ENCODE measurements at regions not wholly inside any gene's neighbourhood (a gene's known extent, or its start where the extent isn't known, plus 50 kb on each side); places are given as distances from the start of the nearest gene placed in this dataset.

GRCh38 chr7:67450171-67450570 is 453.5 kb downstream of the TYW1 start:
- no peaks in the 10 kb centered on the region for H3K79me2 ChIP-seq (ENCODE audit: insufficient read depth, low read depth)
- no peak overlapping the region for H3K4me2 ChIP-seq
- H3K36me3 ChIP-seq (ENCODE audit: insufficient read depth): no peaks in the 10 kb centered on the region
- no peak overlapping the region for H2AFZ ChIP-seq (ENCODE audit: low read depth)
- no peaks in the 10 kb centered on the region for H4K20me1 ChIP-seq (ENCODE audit: insufficient read depth)
- H3K4me3 ChIP-seq (IDR thresholded peaks at IDR 0.05; ENCODE audit: insufficient read depth, low read depth, low read length): no peak overlapping the region
- no peaks in the 10 kb centered on the region for H3K27me3 ChIP-seq (ENCODE audit: insufficient read depth, low read depth)
- TF ChIP-seq CTCF (conservative IDR thresholded peaks at IDR 0.05; ENCODE audit: low read depth, low read length): no peak
- no peaks in the 10 kb centered on the region for H3K4me1 ChIP-seq (ENCODE audit: low read depth, poor library complexity, severe bottlenecking)
- H3K27ac ChIP-seq: no peak overlapping the region
- H3K9ac ChIP-seq: no peak overlapping the region

GRCh38 chr7:67451306-67451705 is 454.7 kb downstream of the TYW1 start:
- no peak for TF ChIP-seq CTCF (conservative IDR thresholded peaks at IDR 0.05; ENCODE audit: low read depth, low read length)
- no peak overlapping the region for H2AFZ ChIP-seq (ENCODE audit: low read depth)
- H4K20me1 ChIP-seq (ENCODE audit: insufficient read depth): no peaks in the 10 kb centered on the region
- H3K27ac ChIP-seq: no peak overlapping the region
- no peak overlapping the region for H3K4me3 ChIP-seq (IDR thresholded peaks at IDR 0.05; ENCODE audit: insufficient read depth, low read depth, low read length)
- no peaks in the 10 kb centered on the region for H3K79me2 ChIP-seq (ENCODE audit: insufficient read depth, low read depth)
- H3K9ac ChIP-seq: no peak overlapping the region
- H3K36me3 ChIP-seq (ENCODE audit: insufficient read depth): no peaks in the 10 kb centered on the region
- H3K4me2 ChIP-seq: no peak overlapping the region
- no peaks in the 10 kb centered on the region for H3K27me3 ChIP-seq (ENCODE audit: insufficient read depth, low read depth)
- no peaks in the 10 kb centered on the region for H3K4me1 ChIP-seq (ENCODE audit: low read depth, poor library complexity, severe bottlenecking)

GRCh38 chr7:67452516-67453026 is 455.9 kb downstream of the TYW1 start:
- no peaks in the 10 kb centered on the region for H3K79me2 ChIP-seq (ENCODE audit: insufficient read depth, low read depth)
- no peak overlapping the region for H2AFZ ChIP-seq (ENCODE audit: low read depth)
- no peaks in the 10 kb centered on the region for H4K20me1 ChIP-seq (ENCODE audit: insufficient read depth)
- H3K4me1 ChIP-seq (ENCODE audit: low read depth, poor library complexity, severe bottlenecking): no peaks in the 10 kb centered on the region
- H3K27ac ChIP-seq: no peak overlapping the region
- H3K4me2 ChIP-seq: no peak overlapping the region
- H3K27me3 ChIP-seq (ENCODE audit: insufficient read depth, low read depth): no peaks in the 10 kb centered on the region
- TF ChIP-seq CTCF (conservative IDR thresholded peaks at IDR 0.05; ENCODE audit: low read depth, low read length): no peak
- H3K36me3 ChIP-seq (ENCODE audit: insufficient read depth): no peaks in the 10 kb centered on the region
- H3K9ac ChIP-seq: no peak overlapping the region
- no peak overlapping the region for H3K4me3 ChIP-seq (IDR thresholded peaks at IDR 0.05; ENCODE audit: insufficient read depth, low read depth, low read length)

- H3K4me2 ChIP-seq: no peak overlapping the region
- no peaks in the 10 kb centered on the region for H3K27me3 ChIP-seq (ENCODE audit: insufficient read depth, low read depth)
- no peaks in the 10 kb centered on the region for H3K4me1 ChIP-seq (ENCODE audit: low read depth, poor library complexity, severe bottlenecking)
- no peak overlapping the region for H3K9ac ChIP-seq
- no peak overlapping the region for H2AFZ ChIP-seq (ENCODE audit: low read depth)
- no peaks in the 10 kb centered on the region for H4K20me1 ChIP-seq (ENCODE audit: insufficient read depth)
- H3K79me2 ChIP-seq (ENCODE audit: insufficient read depth, low read depth): no peaks in the 10 kb centered on the region
- H3K4me3 ChIP-seq (IDR thresholded peaks at IDR 0.05; ENCODE audit: insufficient read depth, low read depth, low read length): no peak overlapping the region
- H3K27ac ChIP-seq: no peak overlapping the region
- no peaks in the 10 kb centered on the region for H3K36me3 ChIP-seq (ENCODE audit: insufficient read depth)
- TF ChIP-seq CTCF (conservative IDR thresholded peaks at IDR 0.05; ENCODE audit: low read depth, low read length): no peak
Observed at GRCh38 chr7:67453580-67454380, 457.1 kb downstream of the TYW1 start.
